GM13976 (cell line): ENCODE measurements at regions not wholly inside any gene's neighbourhood (a gene's known extent, or its start where the extent isn't known, plus 50 kb on each side); places are given as distances from the start of the nearest gene placed in this dataset.

Experiments used
- DNase-seq: peaks from one replicate; pipeline ENCODE4 v3.0.0; 2012; ENCODE audit warnings: low spot score
- in situ Hi-C: fragments of 300-500 bp; cut with MboI; formaldehyde crosslinking; loops from one replicate; pipeline ENCODE4 v1.12.0; 2022; ENCODE audit warnings: low sequenced_read_pairs, mixed read lengths, inconsistent platforms; ENCODE audit not compliant: unreplicated experiment
- TF ChIP-seq, protein P1 (sequence below): IDR thresholded peaks from 2 replicates; pipeline ENCODE4 v1.5.1; 2012; ENCODE audit warnings: borderline replicate concordance, mild to moderate bottlenecking; ENCODE audit not compliant: insufficient read depth; ENCODE audit errors: extremely low read depth, missing control alignments, control extremely low read depth

DNA sequence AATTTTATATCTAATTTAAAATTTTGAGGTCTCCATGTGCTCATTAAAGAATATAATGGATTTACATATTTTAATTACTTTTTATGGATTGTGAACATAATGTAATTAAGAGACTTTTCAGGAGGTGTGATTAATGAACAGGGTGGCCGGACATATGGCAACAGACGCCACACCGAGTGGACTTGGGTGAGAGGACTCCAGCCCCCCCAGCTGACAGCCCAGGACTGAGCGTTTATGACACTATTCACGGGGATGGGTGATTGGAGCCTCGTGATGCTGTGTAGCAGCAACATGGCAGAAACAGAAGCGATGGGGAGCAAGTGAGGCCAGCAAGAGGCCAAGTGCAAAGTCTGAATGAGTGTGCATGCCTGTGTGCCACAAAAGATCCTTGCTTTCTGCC is 1176.9 kb downstream of the TYW1 start:
- in situ Hi-C loops = no loop called here

DNA sequence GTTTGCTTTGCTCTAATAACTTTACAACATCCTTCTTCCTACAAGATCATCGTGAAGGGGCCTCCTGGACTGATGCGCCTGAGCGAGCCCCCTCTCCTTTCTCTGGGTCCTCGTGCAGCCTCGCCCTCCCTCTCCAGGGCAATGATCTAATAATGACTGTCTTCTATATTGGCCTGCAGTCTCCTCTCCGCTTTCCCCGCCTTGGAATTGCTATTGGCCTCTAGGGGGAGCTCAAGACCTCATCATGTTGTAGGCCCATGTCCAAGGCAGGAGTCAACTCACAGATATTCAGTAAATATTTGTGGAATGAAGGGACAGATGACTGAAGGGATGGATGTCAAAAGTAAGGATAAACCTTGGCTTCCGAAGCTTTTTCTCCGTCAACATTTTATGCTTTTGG is 1180.3 kb downstream of the TYW1 start:
- in situ Hi-C loops = no loop called here

More for the DNA sequence above, 1176.9 kb downstream of the TYW1 start:
- no peak for DNase-seq
- TF ChIP-seq, protein P1, sequence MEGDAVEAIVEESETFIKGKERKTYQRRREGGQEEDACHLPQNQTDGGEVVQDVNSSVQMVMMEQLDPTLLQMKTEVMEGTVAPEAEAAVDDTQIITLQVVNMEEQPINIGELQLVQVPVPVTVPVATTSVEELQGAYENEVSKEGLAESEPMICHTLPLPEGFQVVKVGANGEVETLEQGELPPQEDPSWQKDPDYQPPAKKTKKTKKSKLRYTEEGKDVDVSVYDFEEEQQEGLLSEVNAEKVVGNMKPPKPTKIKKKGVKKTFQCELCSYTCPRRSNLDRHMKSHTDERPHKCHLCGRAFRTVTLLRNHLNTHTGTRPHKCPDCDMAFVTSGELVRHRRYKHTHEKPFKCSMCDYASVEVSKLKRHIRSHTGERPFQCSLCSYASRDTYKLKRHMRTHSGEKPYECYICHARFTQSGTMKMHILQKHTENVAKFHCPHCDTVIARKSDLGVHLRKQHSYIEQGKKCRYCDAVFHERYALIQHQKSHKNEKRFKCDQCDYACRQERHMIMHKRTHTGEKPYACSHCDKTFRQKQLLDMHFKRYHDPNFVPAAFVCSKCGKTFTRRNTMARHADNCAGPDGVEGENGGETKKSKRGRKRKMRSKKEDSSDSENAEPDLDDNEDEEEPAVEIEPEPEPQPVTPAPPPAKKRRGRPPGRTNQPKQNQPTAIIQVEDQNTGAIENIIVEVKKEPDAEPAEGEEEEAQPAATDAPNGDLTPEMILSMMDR = no peak

DNA sequence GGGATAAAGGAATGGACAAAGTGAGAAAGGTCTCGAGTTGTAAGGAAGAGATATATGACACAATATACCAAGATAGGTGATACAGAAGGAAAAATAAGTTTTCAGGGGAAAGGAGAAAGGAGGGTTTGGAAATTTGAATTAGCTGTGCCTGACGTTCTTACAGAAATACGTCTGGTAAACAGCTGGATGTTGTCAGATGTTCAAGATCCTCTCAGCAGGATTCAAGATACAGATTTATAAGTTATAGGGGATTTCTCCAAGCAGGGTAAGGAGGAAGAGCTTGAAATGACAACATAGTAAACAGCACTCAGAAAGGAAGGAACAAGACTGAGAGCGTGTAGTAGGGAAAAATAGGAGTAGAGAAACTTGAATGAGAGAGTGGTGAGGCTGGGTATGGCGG is 1184.1 kb downstream of the TYW1 start:
- TF ChIP-seq, protein P1 = no peak
- DNase-seq = no peak
- in situ Hi-C loops = no loop called here

More for the DNA sequence above, 1180.3 kb downstream of the TYW1 start:
- TF ChIP-seq, protein P1 = peak; percentile 5
- DNase-seq = peak; percentile 36

DNA sequence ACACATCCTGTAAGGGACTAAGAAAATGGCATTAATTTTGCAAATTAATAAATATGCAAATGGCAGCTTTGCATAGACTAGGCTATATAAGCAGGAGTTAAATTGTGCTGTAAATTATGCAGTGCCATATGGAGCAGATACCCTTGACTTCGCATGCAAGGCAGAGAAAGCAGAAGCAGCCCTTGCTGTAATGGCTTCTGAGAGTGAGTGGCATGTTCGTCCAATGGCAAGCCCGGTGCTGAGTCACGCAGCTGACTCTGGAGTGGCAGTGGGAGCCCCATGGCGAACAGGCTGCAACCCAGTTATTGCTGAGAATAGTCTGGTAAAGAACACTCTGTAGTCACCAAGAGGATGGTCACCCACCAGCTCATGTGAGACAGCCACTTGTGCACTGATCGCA is 1186.5 kb downstream of the TYW1 start:
- DNase-seq = no peak
- TF ChIP-seq, protein P1 = no peak
- in situ Hi-C loops = no loop called here

DNA sequence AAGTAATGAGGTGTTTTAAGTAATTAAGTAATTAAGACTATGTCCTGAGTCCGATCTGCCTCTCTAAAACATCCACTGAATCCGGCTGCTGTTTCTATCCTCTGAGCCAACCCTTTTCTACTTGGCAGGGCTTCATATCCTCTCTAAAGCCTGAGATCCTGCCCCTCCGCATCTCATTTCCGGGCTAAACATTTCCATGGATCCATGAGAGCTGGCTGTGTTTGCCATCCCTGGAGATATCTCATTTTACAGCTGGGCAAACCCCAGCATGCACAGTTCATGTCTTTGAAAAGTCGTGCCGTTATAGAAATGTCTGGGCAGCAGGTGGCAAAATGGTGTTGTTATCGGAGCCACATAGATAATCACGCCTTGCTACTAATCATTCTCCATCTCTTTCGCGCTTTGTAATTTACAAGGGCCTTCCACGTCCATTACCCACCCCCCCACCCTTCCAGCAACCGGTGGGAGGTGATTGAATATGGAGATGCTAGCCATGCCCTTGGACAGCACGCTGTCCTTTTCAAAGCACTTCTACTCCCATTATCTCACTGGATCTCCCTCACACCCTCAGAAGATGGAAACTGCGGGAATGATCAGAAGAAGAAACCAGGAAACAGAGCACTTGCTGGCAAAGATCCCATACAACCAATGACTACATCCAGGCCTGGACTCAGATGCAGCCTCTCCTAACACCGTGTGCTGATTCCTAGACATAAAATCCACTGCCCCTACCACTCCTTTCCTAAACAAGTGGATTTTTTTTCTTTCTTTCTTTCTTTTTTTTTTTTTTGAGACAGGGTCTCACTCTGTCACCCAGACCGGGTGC is 1189.2 kb downstream of the TYW1 start:
- no peak for DNase-seq
- TF ChIP-seq, protein P1 = no peak
- in situ Hi-C loops = no loop called here

DNA sequence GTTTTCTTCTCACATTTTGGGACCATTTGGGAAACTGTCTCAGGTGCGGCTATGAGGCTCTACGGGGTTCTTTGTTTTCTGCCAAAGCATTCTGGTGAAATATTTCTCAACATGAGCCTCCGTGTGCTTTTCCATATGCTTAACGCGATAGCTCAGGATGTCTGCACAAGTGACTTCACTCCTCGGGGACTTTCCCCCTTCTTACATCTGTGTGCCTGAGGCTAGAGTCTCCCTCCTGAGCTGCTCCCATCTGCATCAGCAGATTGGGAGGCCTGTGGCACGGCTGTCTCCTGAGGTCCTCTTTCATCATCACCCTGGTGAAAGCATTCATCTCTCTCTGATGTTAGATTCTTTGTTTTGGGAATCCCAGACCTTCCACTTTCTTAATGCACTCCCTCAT is 1190.9 kb downstream of the TYW1 start:
- no peak for DNase-seq
- in situ Hi-C loops = no loop called here
- TF ChIP-seq, protein P1 = no peak
